ENCODE measurements at regions not wholly inside any gene's neighbourhood (a gene's known extent, or its start where the extent isn't known, plus 50 kb on each side); places are given as distances from the start of the nearest gene placed in this dataset.
"Not testable (repeated sequence)": the region's sequence is repeated elsewhere in the genome, so short reads cannot be mapped to it uniquely, and the experiment has no call there.

- no peak for DNase-seq
These were observed 251.2 kb downstream of the RRAGC start for GRCh38 chr1:38608202-38608864.

- no peak for DNase-seq
These were observed 252.0 kb downstream of the RRAGC start for GRCh38 chr1:38607526-38607925.

- DNase-seq: no peak
These were observed 254.5 kb downstream of the RRAGC start for GRCh38 chr1:38605063-38605462.

GRCh38 chr1:38603907-38604306, 255.7 kb downstream of the RRAGC start:
- DNase-seq: no peak

- no peak for DNase-seq
These were observed 258.7 kb downstream of the RRAGC start for GRCh38 chr1:38600905-38601304.

- DNase-seq: no peak
These were observed 259.3 kb downstream of the RRAGC start for GRCh38 chr1:38600286-38600685.

- no peak for DNase-seq
These were observed 261.5 kb downstream of the RRAGC start for GRCh38 chr1:38598118-38598517.

- DNase-seq: no peak
These were observed 270.5 kb downstream of the RRAGC start for GRCh38 chr1:38589036-38589435.

GRCh38 chr1:38587766-38588165, 271.8 kb downstream of the RRAGC start:
- DNase-seq: no peak

- DNase-seq: no peak
These were observed 272.5 kb downstream of the RRAGC start for GRCh38 chr1:38586993-38587646.

- no peak for DNase-seq
These were observed 273.6 kb downstream of the RRAGC start for GRCh38 chr1:38585971-38586370.

- DNase-seq: no peak
These were observed 274.1 kb downstream of the RRAGC start for GRCh38 chr1:38585460-38585859.

- no peak for DNase-seq
These were observed 274.9 kb downstream of the RRAGC start for GRCh38 chr1:38584448-38585355.

- not testable (repeated sequence) for DNase-seq
These were observed 276.3 kb downstream of the RRAGC start for GRCh38 chr1:38583287-38583686.

GRCh38 chr1:38581396-38581795, 278.2 kb downstream of the RRAGC start:
- no peak for DNase-seq

GRCh38 chr1:38580594-38580993, 279.0 kb downstream of the RRAGC start:
- no peak for DNase-seq

- no peak for DNase-seq
These were observed 280.5 kb downstream of the RRAGC start for GRCh38 chr1:38579056-38579455.

- no peak for DNase-seq
These were observed 281.2 kb downstream of the RRAGC start for GRCh38 chr1:38578271-38578951.

- no peak for DNase-seq
These were observed 281.7 kb downstream of the RRAGC start for GRCh38 chr1:38577937-38578270.

GRCh38 chr1:38577385-38577784, 282.2 kb downstream of the RRAGC start:
- no peak for DNase-seq

- DNase-seq: no peak
These were observed 283.3 kb downstream of the RRAGC start for GRCh38 chr1:38576241-38576640.

GRCh38 chr1:38571726-38572125, 287.8 kb downstream of the RRAGC start:
- no peak for DNase-seq

GRCh38 chr1:38570657-38570975, 289.0 kb downstream of the RRAGC start:
- DNase-seq: no peak

All from CD4-positive, alpha-beta T cell treated with Interleukin-15 for 1 hour (primary cell).